ENCODE measurements at regions not wholly inside any gene's neighbourhood (a gene's known extent, or its start where the extent isn't known, plus 50 kb on each side); places are given as distances from the start of the nearest gene placed in this dataset.

- no peak for ATAC-seq
- Histone ChIP-seq H3K27ac (no peak overlapping the region), H3K9me3 (no peaks in the 10 kb centered on the region), H3K36me3 (no peaks in the 10 kb centered on the region), H3K4me1 (no peaks in the 10 kb centered on the region), H3K27me3 (no peaks in the 10 kb centered on the region), H3K4me3 (no peak overlapping the region)
- TF ChIP-seq, protein P1, sequence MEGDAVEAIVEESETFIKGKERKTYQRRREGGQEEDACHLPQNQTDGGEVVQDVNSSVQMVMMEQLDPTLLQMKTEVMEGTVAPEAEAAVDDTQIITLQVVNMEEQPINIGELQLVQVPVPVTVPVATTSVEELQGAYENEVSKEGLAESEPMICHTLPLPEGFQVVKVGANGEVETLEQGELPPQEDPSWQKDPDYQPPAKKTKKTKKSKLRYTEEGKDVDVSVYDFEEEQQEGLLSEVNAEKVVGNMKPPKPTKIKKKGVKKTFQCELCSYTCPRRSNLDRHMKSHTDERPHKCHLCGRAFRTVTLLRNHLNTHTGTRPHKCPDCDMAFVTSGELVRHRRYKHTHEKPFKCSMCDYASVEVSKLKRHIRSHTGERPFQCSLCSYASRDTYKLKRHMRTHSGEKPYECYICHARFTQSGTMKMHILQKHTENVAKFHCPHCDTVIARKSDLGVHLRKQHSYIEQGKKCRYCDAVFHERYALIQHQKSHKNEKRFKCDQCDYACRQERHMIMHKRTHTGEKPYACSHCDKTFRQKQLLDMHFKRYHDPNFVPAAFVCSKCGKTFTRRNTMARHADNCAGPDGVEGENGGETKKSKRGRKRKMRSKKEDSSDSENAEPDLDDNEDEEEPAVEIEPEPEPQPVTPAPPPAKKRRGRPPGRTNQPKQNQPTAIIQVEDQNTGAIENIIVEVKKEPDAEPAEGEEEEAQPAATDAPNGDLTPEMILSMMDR (IDR thresholded peaks at IDR 0.05 in 4 of 5, conservative IDR thresholded peaks at IDR 0.05 in 1 of 5), result no peak
- TF ChIP-seq POLR2A (IDR thresholded peaks at IDR 0.05), result no peak
- intact Hi-C loops (cut with DNase I; ENCODE audit: low total_unique reads), result no loop called here
- no peak for DNase-seq
- in situ Hi-C loops (cut with MboI; ENCODE audit: low sequenced_read_pairs in 4 of 4), result no loop called here
Observed at GRCh38 chr9:20178197-20178596, 389.4 kb upstream of the SLC24A2 start.

GRCh38 chr9:20170122-20170521 is 381.3 kb upstream of the SLC24A2 start:
- no peaks in the 10 kb centered on the region for H3K4me1 ChIP-seq
- TF ChIP-seq, protein P1 (IDR thresholded peaks at IDR 0.05 in 4 of 5, conservative IDR thresholded peaks at IDR 0.05 in 1 of 5), result no peak
- no peak for TF ChIP-seq POLR2A (IDR thresholded peaks at IDR 0.05)
- in situ Hi-C loops (cut with MboI; ENCODE audit: low sequenced_read_pairs in 4 of 4), result loop anchor here in 2 of 4 donors (25.0 kb wide), 2 partner anchors 92 to 108 kb away; no protein-coding TSS in a partner anchor
- no peak overlapping the region for H3K27ac ChIP-seq
- H3K36me3 ChIP-seq, result no peaks in the 10 kb centered on the region
- no peak for DNase-seq
- no peaks in the 10 kb centered on the region for H3K9me3 ChIP-seq
- no peaks in the 10 kb centered on the region for H3K27me3 ChIP-seq
- H3K4me3 ChIP-seq, result no peak overlapping the region
- intact Hi-C loops (cut with DNase I; ENCODE audit: low total_unique reads), result no loop called here
- ATAC-seq, result no peak

DNA sequence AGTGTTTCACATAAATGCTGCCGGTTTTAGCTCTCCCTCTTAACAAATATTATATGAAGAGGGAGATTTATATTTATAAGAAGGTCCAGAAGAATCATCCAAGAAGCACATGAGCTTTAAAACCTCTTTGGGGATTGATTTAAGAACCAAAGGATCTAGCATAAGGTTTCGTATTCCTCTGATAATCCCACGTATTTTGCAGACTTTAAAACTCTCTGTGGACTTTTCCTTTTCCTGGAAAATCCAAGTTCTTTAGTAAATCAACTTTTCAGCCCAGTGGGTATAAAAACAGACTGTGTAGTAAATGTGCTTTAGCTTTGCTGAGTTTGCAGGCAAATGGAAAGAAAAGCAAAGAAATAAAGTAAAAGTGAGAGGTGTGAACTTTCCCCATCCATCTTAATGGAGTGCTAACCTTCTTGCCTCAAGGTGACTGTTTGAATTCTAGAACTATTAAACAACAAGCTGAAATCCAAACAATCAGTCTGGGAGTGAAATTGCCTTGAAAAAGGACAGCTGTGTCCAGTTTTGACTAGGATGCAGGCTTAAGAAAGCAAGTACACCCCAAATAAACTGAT is 363.4 kb upstream of the SLC24A2 start:
- Histone ChIP-seq H3K4me1 (no peaks in the 10 kb centered on the region), H3K9me3 (no peaks in the 10 kb centered on the region), H3K27ac (no peak overlapping the region), H3K4me3 (no peak overlapping the region), H3K27me3 (no peaks in the 10 kb centered on the region), H3K36me3 (no peaks in the 10 kb centered on the region)
- ATAC-seq (no peak), DNase-seq (no peak)
- in situ Hi-C loops (cut with MboI; ENCODE audit: low sequenced_read_pairs in 4 of 4), result loop anchor here in 2 of 4 donors (25.0 kb wide), 2 partner anchors 90 to 110 kb away; no protein-coding TSS in a partner anchor
- intact Hi-C loops (cut with DNase I; ENCODE audit: low total_unique reads), result no loop called here
- TF ChIP-seq, protein P1 (IDR thresholded peaks at IDR 0.05 in 4 of 5, conservative IDR thresholded peaks at IDR 0.05 in 1 of 5), result no peak
- TF ChIP-seq POLR2A (IDR thresholded peaks at IDR 0.05), result no peak

DNA sequence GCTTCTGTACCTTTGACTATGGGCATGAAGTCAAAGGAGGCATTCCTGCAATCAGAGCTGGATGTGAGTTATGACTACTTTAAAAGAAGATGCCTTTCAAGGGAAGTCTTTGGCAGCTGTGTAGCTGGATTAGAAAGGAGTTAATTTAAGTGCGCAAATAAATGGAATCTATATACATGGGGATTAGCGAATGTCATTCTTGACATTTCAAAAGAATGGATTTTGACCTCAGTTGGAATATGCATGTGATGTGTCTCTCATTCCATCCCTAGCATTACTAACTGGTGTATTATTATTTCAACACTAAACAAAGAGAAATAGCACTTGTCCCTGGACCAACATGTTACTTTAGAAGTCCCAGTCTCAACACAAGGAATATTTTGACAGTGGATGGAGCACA is 359.6 kb upstream of the SLC24A2 start:
- no peaks in the 10 kb centered on the region for H3K9me3 ChIP-seq
- no peak for ATAC-seq
- no peak overlapping the region for H3K4me3 ChIP-seq
- H3K4me1 ChIP-seq, result no peaks in the 10 kb centered on the region
- TF ChIP-seq POLR2A (IDR thresholded peaks at IDR 0.05), result no peak
- TF ChIP-seq, protein P1 (IDR thresholded peaks at IDR 0.05 in 4 of 5, conservative IDR thresholded peaks at IDR 0.05 in 1 of 5), result no peak
- H3K36me3 ChIP-seq, result no peaks in the 10 kb centered on the region
- H3K27me3 ChIP-seq, result no peaks in the 10 kb centered on the region
- intact Hi-C loops (cut with DNase I; ENCODE audit: low total_unique reads), result no loop called here
- in situ Hi-C loops (cut with MboI; ENCODE audit: low sequenced_read_pairs in 4 of 4), result no loop called here
- DNase-seq, result no peak
- no peak overlapping the region for H3K27ac ChIP-seq

DNA sequence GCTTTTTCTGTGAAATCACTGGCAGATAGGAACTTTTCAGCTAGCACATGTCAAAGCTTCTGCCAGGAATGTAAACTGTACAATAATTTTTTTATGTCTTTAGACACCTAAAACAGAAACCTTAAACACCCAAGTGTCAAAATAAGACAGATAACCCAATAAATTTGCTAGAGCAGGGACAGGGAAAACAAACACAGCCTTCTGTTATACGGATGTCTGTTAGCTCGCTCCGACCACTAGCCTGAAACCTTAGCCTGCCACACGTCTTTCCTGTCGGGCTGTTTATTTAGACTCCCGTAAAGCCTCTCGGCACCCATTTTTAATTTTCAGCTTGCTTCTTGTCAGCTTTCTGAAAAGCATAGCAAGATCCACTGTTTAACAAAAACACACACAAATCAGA is 355.4 kb upstream of the SLC24A2 start:
- DNase-seq (no peak), ATAC-seq (no peak)
- Histone ChIP-seq H3K27ac (no peak overlapping the region), H3K9me3 (no peaks in the 10 kb centered on the region), H3K4me1 (no peaks in the 10 kb centered on the region), H3K27me3 (no peaks in the 10 kb centered on the region), H3K4me3 (no peak overlapping the region), H3K36me3 (no peaks in the 10 kb centered on the region)
- intact Hi-C loops (cut with DNase I; ENCODE audit: low total_unique reads), result no loop called here
- TF ChIP-seq POLR2A (IDR thresholded peaks at IDR 0.05), result no peak
- TF ChIP-seq, protein P1 (IDR thresholded peaks at IDR 0.05 in 4 of 5, conservative IDR thresholded peaks at IDR 0.05 in 1 of 5), result no peak
- in situ Hi-C loops (cut with MboI; ENCODE audit: low sequenced_read_pairs in 4 of 4), result no loop called here
